Hematopoietic multipotent progenitor cell treated with erythropoietin and hydrocortisone succinate and interleukin-3 and kit ligand, for 8 days (in vitro differentiated cells): ENCODE measurements at regions not wholly inside any gene's neighbourhood (a gene's known extent, or its start where the extent isn't known, plus 50 kb on each side); places are given as distances from the start of the nearest gene placed in this dataset.
"Not testable (repeated sequence)": the region's sequence is repeated elsewhere in the genome, so short reads cannot be mapped to it uniquely, and the experiment has no call there.

Source experiments
- DNase-seq: peaks from one replicate; pipeline ENCODE4 v3.0.0-alpha.2; 2015

- DNase-seq, result not testable (repeated sequence)
These were observed 642.9 kb downstream of the PRR16 start for GRCh38 chr5:121106721-121107690.

DNA sequence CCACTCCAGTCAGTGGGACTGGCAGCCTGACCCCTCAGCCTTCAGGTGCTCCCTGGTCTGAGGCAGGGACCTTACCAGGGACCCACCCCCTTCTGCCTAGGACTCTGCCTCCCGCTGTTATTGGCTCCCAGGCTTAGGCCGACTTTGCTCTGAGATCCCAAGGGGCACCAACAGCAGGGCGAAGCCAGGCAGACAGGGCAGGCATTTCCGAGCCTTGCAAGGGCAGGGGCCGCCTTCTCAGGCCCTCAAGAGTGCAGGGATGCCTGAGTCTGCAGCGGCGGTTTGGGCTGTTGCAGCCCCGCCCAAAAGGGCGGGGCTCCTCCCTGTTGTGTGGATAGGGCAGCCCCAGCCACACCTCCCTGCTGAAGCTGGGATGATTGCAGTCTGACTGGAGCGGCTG is 644.6 kb downstream of the PRR16 start:
- no peak for DNase-seq

- DNase-seq, result no peak
These were observed 645.7 kb downstream of the PRR16 start for GRCh38 chr5:121109817-121110216.

DNA sequence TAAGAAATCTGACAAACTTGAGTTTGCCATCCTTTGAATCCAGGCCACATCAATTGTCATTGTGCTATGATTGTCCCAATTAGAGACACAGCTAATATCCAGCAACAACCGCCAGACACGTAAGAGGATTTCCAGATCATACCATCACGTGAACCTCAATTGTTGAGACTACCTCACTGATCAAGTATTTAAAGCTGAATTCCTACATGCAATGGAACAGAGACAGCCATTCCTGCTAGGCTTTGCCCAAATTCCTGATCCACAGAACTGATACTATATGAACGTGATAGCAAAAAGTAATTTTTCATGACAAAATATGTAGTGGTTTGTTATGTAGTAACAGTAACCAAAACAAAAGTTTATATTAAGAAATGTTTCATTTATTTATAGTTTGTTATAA is 657.7 kb downstream of the PRR16 start:
- no peak for DNase-seq

- DNase-seq, result no peak
These were observed 674.4 kb downstream of the PRR16 start for GRCh38 chr5:121138495-121138907.

DNA sequence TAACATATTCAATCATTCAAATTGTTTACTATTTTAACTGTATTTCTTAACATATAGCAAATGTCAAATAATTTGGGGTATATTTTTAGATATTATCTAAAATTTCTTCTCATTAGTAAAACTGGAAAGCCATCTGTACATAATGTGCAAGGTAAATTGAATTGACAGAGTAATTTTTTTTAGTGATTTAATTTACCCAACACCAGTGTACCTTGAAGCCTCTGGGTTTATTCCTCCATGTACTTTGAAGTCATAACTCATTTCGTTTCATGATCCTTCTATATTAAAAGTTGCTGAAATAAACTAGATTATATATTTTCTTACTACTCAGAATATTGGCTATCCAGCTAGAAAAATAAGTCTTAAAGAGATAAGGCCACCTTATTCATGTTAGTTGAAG is 674.9 kb downstream of the PRR16 start:
- no peak for DNase-seq

DNA sequence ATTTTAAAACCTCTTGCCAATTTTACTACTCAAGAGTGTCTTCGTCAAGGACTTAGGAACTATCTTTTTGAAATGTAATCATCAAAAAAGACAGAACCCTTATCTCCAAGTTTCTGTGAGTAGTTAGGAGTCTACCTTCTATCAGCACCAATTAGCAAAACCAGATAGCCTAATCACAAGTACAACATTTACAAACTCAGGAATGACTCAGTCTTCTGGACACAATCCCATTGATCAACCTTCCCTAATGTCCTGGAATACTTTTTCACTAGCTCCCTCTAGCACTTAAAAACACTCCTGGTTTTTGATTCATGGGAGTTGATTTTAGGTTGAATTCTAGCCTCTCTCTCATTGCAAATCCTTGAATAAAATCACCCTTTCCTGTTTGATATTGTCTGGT is 680.7 kb downstream of the PRR16 start:
- peak; percentile 10 for DNase-seq

GRCh38 chr5:121151534-121151933 is 687.4 kb downstream of the PRR16 start:
- DNase-seq, result no peak

DNA sequence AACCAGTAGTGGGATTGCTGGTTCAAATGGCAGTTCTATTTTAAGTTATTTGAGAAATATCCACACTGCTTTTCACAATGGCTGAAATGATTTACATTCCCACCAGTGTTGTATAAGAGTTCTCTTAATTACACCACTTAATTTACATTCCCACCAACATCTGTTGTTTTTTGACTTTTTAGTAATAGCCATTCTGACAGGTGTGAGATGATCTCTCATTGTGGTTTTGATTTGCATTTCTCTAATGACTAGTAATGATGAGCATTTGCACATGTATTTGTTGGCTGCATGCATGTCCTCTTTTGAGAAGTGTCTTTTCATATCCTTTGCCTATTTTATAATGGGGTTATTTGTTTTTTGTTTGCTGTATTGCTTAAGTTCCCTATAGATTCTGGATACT is 688.3 kb downstream of the PRR16 start:
- DNase-seq, result no peak

GRCh38 chr5:121156565-121156964 is 692.5 kb downstream of the PRR16 start:
- no peak for DNase-seq

DNA sequence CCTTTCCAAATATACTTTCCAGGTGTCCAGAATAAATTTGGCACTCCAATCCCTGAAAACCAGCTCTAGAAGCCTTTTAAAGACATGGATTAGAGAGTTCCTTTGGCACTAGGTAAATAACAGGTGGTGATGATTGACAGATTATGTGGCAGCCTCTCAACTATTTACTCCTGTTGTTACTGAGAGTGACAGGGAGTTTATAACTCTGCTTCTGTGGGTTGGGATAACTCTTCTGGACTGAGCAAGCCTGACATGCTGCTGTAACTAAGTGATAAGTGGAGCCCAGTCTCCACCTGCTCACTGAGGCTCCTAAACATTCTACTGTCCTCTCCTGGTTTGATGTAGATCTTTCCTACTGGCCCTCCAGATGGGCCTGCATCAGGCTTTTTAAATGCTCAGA is 693.2 kb upstream of the FTMT start:
- DNase-seq, result no peak

GRCh38 chr5:121160591-121160990 is 691.1 kb upstream of the FTMT start:
- DNase-seq, result no peak

GRCh38 chr5:121164632-121165031 is 687.0 kb upstream of the FTMT start:
- peak; percentile 21 for DNase-seq

- DNase-seq, result no peak
These were observed 680.3 kb upstream of the FTMT start for GRCh38 chr5:121171361-121171760.

DNA sequence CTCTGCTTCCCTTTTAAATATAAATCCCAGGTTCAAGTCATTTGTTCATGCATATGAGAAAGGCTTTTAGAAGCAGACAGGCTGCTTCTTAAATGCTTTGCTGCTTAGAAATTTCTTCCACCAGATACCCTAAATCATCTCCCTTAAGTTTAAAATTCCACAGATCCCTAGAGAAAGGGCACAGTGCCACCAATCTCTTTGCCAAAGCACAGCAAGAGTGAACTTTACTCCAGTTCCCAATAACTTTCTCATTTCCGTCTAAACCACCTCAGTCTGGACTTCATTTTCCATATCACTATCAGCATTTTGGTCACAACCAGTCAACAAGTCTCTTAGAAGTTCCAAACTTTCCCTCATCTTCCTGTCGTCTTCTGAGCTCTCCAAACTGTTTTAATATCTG is 679.8 kb upstream of the FTMT start:
- no peak for DNase-seq

GRCh38 chr5:121174351-121174750 is 677.3 kb upstream of the FTMT start:
- DNase-seq, result no peak

DNA sequence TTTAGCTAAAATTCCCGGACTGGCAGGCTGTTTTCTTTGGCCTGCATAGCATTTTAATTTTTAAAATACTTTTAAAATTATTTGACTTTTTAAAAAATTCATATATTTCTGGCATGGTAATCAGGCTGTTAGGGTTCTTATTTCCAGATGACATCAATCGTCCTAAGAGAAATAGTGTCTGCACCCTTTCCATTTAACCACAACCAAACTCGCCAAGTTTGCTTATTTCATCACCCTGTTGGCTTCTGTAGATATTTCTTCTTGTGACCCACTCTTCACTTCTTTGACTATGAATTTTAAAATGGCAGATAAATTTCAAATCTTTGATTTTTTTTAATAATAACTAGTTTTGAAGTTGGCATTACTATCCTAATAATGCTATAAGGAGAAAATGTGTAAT is 675.7 kb upstream of the FTMT start:
- no peak for DNase-seq

GRCh38 chr5:121182788-121183490 is 668.7 kb upstream of the FTMT start:
- peak; percentile 16 for DNase-seq

DNA sequence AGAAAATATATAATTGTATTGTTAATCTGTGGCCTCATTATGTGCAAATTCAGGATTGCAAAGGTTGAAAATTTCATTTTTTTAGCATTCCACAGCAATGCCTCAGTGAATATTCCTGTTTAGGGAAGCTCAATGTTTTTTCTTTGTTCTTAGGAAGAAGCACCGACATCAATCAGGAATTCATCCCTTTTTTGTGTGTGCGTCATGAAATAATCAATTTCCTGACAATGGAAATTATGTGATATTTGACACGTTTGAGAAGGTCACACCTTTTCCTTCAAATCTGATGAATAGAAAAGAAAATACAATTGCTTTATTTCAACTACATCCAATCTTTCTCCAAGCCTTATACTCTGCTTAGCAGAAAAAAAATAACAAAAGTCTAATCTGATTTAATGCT is 662.8 kb upstream of the FTMT start:
- DNase-seq, result no peak

- DNase-seq, result peak; percentile 7
These were observed 662.1 kb upstream of the FTMT start for GRCh38 chr5:121189342-121190305.

- no peak for DNase-seq
These were observed 652.3 kb upstream of the FTMT start for GRCh38 chr5:121199216-121199999.

- no peak for DNase-seq
These were observed 633.6 kb upstream of the FTMT start for GRCh38 chr5:121218086-121218485.
